ENCODE measurements at regions not wholly inside any gene's neighbourhood (a gene's known extent, or its start where the extent isn't known, plus 50 kb on each side); places are given as distances from the start of the nearest gene placed in this dataset.

DNA sequence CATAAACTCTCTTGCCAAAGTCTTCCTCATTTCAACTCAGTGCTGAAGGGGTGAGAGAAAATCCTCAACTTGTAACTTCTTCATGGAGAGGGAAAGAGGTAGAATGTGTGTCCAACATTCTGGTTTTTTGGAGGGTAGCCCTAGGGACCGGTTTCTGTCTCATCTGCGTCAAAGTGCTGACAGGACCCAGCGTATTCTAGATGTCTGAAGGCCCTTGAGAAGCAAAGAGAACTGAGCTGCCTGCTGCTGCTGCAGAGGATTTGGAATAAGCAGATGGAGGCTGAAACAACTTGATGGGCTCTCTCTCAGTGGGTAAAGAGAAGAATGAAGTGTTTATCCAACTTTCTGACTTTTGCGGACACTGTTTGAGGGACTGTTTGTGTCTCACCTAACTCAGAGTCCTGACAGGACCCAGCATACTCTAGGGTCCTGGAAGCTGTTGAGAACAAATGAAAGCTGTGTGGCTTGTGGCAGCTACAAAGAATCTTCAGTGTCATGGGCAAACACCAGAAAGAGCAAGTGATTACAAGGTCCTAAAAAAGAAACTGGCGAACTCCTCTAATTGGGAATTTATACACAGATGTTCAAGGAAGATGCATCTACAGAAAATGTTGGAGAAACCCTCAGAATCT, 174.4 kb downstream of the SI start:
- TF ChIP-seq POLR2A (IDR thresholded peaks at IDR 0.05; ENCODE audit: borderline replicate concordance, extremely low read depth, insufficient read depth, insufficient read length) = no peak
- TF ChIP-seq, protein P1, sequence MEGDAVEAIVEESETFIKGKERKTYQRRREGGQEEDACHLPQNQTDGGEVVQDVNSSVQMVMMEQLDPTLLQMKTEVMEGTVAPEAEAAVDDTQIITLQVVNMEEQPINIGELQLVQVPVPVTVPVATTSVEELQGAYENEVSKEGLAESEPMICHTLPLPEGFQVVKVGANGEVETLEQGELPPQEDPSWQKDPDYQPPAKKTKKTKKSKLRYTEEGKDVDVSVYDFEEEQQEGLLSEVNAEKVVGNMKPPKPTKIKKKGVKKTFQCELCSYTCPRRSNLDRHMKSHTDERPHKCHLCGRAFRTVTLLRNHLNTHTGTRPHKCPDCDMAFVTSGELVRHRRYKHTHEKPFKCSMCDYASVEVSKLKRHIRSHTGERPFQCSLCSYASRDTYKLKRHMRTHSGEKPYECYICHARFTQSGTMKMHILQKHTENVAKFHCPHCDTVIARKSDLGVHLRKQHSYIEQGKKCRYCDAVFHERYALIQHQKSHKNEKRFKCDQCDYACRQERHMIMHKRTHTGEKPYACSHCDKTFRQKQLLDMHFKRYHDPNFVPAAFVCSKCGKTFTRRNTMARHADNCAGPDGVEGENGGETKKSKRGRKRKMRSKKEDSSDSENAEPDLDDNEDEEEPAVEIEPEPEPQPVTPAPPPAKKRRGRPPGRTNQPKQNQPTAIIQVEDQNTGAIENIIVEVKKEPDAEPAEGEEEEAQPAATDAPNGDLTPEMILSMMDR (IDR thresholded peaks at IDR 0.05 in 2 of 3, conservative IDR thresholded peaks at IDR 0.05 in 1 of 3; ENCODE audit: borderline replicate concordance in 1 of 3, insufficient read depth in 1 of 3, low read depth in 2 of 3, low read length in 2 of 3) = no peak
- TF ChIP-seq SP1 (IDR thresholded peaks at IDR 0.05; ENCODE audit: low read depth) = no peak
- TF ChIP-seq SIN3A (IDR thresholded peaks at IDR 0.05; ENCODE audit: low read depth) = no peak
- TF ChIP-seq POLR2AphosphoS5 (IDR thresholded peaks at IDR 0.05; ENCODE audit: low read depth, low read length) = no peak
- TF ChIP-seq, protein P2, sequence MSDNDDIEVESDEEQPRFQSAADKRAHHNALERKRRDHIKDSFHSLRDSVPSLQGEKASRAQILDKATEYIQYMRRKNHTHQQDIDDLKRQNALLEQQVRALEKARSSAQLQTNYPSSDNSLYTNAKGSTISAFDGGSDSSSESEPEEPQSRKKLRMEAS (IDR thresholded peaks at IDR 0.05) = no peak
- TF ChIP-seq, protein P3, sequence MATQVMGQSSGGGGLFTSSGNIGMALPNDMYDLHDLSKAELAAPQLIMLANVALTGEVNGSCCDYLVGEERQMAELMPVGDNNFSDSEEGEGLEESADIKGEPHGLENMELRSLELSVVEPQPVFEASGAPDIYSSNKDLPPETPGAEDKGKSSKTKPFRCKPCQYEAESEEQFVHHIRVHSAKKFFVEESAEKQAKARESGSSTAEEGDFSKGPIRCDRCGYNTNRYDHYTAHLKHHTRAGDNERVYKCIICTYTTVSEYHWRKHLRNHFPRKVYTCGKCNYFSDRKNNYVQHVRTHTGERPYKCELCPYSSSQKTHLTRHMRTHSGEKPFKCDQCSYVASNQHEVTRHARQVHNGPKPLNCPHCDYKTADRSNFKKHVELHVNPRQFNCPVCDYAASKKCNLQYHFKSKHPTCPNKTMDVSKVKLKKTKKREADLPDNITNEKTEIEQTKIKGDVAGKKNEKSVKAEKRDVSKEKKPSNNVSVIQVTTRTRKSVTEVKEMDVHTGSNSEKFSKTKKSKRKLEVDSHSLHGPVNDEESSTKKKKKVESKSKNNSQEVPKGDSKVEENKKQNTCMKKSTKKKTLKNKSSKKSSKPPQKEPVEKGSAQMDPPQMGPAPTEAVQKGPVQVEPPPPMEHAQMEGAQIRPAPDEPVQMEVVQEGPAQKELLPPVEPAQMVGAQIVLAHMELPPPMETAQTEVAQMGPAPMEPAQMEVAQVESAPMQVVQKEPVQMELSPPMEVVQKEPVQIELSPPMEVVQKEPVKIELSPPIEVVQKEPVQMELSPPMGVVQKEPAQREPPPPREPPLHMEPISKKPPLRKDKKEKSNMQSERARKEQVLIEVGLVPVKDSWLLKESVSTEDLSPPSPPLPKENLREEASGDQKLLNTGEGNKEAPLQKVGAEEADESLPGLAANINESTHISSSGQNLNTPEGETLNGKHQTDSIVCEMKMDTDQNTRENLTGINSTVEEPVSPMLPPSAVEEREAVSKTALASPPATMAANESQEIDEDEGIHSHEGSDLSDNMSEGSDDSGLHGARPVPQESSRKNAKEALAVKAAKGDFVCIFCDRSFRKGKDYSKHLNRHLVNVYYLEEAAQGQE (IDR thresholded peaks at IDR 0.05; ENCODE audit: low read depth) = no peak
- no peak for TF ChIP-seq RAD21 (IDR thresholded peaks at IDR 0.05; ENCODE audit: low read depth)
- no peak for TF ChIP-seq TCF7L2 (IDR thresholded peaks at IDR 0.05; ENCODE audit: borderline replicate concordance, extremely low read depth, insufficient read depth, insufficient read length)
- TF ChIP-seq, protein P4, sequence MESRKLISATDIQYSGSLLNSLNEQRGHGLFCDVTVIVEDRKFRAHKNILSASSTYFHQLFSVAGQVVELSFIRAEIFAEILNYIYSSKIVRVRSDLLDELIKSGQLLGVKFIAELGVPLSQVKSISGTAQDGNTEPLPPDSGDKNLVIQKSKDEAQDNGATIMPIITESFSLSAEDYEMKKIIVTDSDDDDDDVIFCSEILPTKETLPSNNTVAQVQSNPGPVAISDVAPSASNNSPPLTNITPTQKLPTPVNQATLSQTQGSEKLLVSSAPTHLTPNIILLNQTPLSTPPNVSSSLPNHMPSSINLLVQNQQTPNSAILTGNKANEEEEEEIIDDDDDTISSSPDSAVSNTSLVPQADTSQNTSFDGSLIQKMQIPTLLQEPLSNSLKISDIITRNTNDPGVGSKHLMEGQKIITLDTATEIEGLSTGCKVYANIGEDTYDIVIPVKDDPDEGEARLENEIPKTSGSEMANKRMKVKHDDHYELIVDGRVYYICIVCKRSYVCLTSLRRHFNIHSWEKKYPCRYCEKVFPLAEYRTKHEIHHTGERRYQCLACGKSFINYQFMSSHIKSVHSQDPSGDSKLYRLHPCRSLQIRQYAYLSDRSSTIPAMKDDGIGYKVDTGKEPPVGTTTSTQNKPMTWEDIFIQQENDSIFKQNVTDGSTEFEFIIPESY (IDR thresholded peaks at IDR 0.05; ENCODE audit: extremely low read depth, insufficient replicate concordance, low read length) = no peak
- no peak for TF ChIP-seq JUND (IDR thresholded peaks at IDR 0.05)
- no peak for TF ChIP-seq EZH2phosphoT487 (IDR thresholded peaks at IDR 0.05; ENCODE audit: borderline replicate concordance)

Measured in HCT116 (cell line).